ENCODE measurements at regions not wholly inside any gene's neighbourhood (a gene's known extent, or its start where the extent isn't known, plus 50 kb on each side); places are given as distances from the start of the nearest gene placed in this dataset.
"Not testable (repeated sequence)": the region's sequence is repeated elsewhere in the genome, so short reads cannot be mapped to it uniquely, and the experiment has no call there.

DNA sequence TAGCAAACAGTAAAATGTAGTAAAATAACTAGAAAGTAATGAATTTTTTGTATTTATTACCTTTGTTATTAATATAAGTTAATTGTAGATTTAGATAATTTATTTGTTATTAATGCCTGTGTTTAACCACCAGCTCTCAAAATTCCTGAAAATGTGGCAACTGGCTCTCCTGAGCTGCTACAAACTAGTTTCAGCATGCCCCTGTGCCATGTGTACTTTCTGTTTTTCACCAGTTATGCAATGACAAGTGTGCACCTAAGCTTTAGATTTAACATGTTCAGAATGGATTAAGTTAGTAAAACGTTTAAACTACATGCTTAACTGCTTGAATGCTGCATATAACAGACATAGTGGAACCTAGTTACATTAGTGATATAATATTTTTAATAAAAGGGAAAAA lies 88.1 kb downstream of the POSTN start:
- no peak for DNase-seq (ENCODE audit: low read depth)

DNA sequence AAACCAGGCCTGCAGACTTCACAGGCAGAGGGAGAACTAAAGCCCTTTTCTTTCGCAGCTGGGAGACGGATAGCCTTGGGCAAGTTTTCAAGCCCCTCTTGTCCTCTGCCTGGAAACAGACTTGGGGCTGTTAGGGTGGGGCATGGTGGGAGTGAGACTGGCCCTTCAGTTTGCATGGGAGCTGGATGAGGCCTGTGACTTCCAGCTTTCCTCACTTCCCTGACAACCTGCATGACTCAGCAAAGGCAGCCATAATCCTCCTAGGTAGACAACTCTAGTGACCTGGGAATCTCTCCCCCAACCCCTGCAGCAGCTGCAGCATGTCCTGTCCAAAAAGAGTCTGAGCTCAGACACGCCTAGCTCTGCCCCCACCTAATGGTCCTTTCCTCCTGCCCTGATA lies 93.0 kb downstream of the POSTN start:
- no peak for DNase-seq (ENCODE audit: low read depth)

DNA sequence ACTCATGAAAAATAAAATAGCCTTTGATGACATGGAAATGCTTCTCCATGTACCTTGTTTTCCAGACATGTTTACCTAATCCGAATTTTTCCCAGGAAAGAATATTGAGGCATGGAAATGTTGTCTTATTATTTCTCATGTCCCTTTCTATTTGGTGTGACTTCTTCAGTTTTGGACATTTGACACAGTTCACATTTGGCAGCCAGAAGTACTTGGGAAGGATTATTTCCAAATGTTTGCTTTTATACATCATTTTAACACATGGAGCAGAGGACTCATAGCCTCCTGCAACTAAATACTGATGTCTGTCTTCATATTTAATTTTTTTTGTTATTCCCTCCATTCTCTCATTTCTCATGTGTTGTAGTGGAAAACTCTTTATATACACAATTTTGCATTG lies 94.3 kb downstream of the POSTN start:
- DNase-seq (ENCODE audit: low read depth): no peak

GRCh38 chr13:37503287-37503686 lies 95.3 kb downstream of the POSTN start:
- no peak for DNase-seq (ENCODE audit: low read depth)

DNA sequence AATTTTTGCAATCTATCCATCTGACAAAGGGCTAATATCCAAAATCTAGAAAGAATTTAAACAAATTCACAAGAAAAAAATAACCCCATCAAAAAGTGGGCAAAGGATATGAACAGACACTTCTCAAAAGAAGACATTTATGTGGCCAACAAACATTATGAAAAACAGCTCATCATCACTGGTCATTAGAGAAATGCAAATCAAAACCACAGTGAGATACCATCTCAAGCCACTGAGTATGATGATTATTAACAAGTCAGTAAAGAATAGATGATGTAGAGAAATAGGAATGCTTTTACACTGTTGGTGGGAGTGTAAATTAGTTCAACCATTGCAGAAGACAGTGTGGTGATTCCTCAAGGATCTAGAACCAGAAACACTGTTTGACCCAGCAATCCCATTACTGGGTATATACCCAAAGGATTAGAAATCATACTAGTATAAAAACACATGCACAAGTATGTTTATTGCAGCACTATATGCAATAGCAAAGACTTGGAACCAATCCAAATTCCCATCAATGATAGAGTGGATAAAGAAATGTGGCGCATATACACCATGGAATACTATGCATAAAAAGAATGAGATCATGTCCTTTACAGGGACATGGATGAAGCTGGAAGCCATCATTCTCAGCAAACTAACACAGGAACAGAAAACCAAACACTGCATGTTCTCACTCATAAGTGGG lies 96.1 kb downstream of the POSTN start:
- DNase-seq (ENCODE audit: low read depth): not testable (repeated sequence)

GRCh38 chr13:37501187-37501586 lies 97.4 kb downstream of the POSTN start:
- DNase-seq (ENCODE audit: low read depth): no peak

DNA sequence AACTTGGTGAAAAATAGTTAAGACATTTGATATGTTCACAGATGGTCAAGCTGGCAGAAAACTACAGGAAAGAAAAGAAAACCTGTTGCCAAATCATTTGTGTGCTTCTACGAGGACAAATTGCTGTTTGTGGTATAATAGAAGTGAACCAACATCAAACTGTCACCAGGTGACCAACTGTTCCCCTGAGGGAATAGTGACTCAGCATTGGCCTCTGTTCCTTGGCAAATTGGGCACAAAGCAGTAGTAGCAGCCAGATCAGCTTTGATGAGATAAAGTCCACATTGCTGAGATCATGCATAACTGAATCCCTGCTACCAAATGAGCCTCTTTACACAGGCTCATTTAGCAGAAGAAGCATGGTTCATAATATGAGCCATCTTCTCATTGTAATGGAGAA lies 103.5 kb downstream of the POSTN start:
- DNase-seq (ENCODE audit: low read depth): peak; percentile 78

DNA sequence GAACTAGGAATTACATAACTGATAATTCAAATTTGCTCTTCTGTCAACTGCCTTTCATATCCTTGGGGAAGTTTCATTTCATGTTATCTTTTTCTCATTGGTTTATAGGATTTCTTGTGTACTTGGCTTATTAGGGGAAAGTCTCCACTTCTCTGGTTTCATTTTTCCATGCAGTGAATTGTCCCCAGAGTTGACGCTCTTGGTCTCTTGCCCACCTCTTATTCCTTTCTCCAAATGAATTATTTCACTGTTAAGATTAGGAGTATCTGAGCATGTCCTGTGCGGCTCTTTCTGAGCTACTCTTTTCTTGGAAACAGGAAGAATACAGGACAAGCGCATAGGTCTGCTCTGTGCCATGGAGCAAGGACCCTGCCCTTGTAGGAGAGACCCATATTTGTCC lies 104.8 kb downstream of the POSTN start:
- no peak for DNase-seq (ENCODE audit: low read depth)

DNA sequence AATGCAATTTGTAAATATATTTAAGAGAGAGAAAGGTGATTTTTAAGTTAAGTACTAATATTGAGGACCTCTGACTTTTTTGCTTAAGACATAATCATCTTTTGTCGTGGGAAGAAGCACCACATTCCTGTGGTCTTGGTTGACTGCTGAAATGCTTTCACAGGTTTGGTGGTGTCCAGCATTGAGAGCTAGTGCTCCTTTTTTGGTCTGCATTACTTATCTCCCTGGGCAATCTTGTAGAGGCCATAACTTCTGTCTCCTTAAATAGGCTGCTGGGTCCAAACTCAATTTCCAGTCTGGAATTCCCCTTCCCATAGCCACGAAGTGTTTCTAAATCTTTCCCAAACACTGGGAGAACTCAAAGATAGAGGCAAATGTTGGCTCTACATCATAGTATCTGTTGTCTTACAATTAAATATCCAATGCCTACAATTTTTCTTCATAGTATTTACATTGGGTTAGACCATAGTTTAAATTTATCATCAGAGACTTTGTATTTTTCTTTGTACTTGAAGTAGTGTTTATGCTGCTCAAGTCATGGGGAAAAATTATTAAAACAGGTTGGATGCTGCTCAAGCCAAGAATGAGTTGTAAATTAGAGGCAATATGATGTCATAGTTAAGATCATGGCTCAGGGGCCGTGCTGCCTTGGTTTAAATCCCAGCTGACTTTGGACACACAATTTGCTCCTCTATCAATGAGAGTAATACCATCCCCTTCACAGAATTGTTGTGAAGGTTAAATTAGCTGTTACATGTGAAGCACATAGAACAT lies 105.6 kb downstream of the POSTN start:
- peak; percentile 87 for DNase-seq (ENCODE audit: low read depth)

DNA sequence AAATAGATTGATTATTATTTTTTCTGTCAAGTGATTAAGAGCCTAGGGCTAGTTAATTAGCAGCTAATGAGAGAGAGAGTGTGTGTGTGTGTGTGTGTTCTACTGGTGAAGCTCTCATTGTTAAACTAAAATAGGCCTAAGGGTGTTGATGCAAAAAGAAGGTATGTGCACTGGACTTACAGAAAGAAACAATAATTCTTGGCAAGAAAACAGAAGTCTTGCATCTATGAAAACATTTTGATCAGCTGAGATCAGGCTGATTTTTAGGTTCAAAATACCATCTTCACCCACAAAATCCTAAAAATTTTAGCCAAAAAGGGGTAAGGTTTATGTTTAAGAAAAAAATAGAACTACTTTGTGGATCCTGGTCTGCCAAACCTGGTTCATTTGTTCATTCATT lies 106.5 kb downstream of the POSTN start:
- no peak for DNase-seq (ENCODE audit: low read depth)

DNA sequence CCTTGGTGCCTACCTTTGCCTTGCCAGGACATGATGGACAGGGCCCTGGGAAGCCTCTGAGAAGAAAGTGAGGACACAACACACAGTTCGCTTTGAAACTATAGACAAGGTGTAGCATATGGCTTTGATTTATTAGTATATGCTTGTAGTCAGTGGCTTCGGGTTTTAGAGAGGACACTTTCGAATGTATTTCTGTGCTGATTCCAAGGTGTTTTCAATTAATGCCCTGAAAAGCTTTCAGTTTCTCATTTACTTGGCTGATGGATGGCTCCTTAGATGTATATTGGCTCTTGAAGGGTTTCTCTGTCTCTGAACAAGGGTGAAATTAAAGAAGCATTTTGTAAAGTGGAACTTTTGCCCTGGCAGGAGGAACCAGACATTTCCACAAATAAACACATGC lies 106.9 kb downstream of the POSTN start:
- no peak for DNase-seq (ENCODE audit: low read depth)

DNA sequence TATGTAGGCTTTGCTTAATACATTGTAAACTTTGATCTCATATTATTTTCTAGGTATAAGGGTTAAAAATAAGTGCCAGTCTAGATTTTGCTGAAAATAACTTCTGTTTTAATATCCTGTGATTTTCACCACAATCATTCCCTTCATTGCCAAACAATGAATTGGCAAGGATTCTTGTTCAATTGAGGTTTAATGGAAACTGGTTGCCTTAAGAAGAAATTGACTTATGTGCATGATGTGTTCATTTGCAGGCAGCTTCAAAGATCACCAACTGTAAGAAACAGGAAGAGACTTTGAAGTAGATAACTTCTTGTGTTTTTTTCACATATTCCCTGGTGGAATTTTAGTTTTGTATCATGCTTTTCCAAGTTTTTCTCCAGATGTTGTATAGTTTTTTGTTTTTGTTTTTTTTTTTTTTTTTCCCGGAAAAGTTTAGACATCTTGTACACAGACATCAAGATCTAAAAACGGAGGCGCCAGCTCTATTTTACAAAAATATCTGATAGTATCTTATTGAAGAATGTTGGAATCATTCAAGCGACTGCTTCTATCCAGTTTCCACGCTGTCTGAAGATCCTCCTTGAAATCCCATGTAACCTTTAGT lies 108.3 kb downstream of the POSTN start:
- DNase-seq (ENCODE audit: low read depth): no peak

GRCh38 chr13:37488726-37489125 lies 109.8 kb downstream of the POSTN start:
- no peak for DNase-seq (ENCODE audit: low read depth)

- no peak for DNase-seq (ENCODE audit: low read depth)
Measured at GRCh38 chr13:37486171-37486681, 112.3 kb downstream of the POSTN start.

DNA sequence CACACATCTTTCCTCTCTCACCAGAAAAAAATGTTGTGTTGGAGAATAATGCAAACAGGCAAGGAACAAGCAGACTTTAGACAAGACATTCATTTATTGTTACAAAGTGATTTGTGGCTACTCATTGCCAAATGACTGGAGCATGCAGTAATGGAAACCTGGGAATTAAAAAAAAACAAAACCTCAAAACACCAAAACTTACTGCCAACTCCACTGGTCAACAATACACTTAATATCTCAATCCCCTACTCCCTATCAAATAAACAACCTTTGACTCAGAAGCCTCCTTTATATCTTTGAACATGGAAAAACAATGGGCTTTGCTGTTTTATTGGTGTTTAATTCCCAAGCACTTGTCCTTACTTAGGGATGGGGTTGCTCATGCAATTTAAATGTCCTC lies 112.8 kb downstream of the POSTN start:
- DNase-seq (ENCODE audit: low read depth): no peak

GRCh38 chr13:37484056-37484455 lies 114.5 kb downstream of the POSTN start:
- no peak for DNase-seq (ENCODE audit: low read depth)

GRCh38 chr13:37482331-37482730 lies 116.2 kb downstream of the POSTN start:
- no peak for DNase-seq (ENCODE audit: low read depth)

DNA sequence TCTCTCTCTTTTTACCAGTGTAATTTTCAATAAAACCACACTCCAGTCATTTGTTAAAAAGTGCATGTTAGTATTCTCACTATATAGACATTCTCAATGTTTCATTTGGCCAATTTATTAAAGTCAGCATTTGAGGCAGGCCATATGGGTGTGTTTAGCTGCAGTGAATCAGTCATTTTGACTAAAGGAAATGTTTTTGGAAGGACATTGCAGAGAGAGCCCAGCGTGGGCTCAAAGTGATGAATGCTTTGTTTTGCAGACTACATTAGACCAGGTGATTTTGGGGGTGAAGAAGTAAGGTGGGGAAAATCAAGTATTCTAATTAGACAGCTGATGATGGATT lies 116.7 kb downstream of the POSTN start:
- DNase-seq (ENCODE audit: low read depth): no peak

GRCh38 chr13:37481011-37481884 lies 117.3 kb downstream of the POSTN start:
- no peak for DNase-seq (ENCODE audit: low read depth)

- DNase-seq (ENCODE audit: low read depth): no peak
Measured at GRCh38 chr13:37479916-37480315, 118.7 kb downstream of the POSTN start.

- DNase-seq (ENCODE audit: low read depth): no peak
Measured at GRCh38 chr13:37476874-37477273, 121.7 kb downstream of the POSTN start.

GRCh38 chr13:37475966-37476365 lies 122.6 kb downstream of the POSTN start:
- DNase-seq (ENCODE audit: low read depth): no peak

Data from GM04503 (cell line).